GM12872 (cell line): ENCODE measurements at regions not wholly inside any gene's neighbourhood (a gene's known extent, or its start where the extent isn't known, plus 50 kb on each side); places are given as distances from the start of the nearest gene placed in this dataset.

Experiments
- CTCF ChIP-seq: IDR thresholded peaks from 3 replicates; pipeline ENCODE4 v1.5.1; 2011; ENCODE audit warnings: low read depth, mild to moderate bottlenecking, low read length, moderate library complexity; ENCODE audit not compliant: insufficient read depth

- no peak for TF ChIP-seq CTCF
These were observed 329.7 kb upstream of the RGS6 start for GRCh38 chr14:71602524-71602923.

GRCh38 chr14:71604231-71604630, 328.0 kb upstream of the RGS6 start:
- no peak for TF ChIP-seq CTCF

- TF ChIP-seq CTCF: no peak
These were observed 326.2 kb upstream of the RGS6 start for GRCh38 chr14:71606064-71606463.

- TF ChIP-seq CTCF: no peak
These were observed 325.7 kb upstream of the RGS6 start for GRCh38 chr14:71606575-71606974.

- no peak for TF ChIP-seq CTCF
These were observed 325.2 kb upstream of the RGS6 start for GRCh38 chr14:71607056-71607455.

- TF ChIP-seq CTCF: no peak
These were observed 322.1 kb upstream of the RGS6 start for GRCh38 chr14:71610149-71610548.

- TF ChIP-seq CTCF: no peak
These were observed 321.4 kb upstream of the RGS6 start for GRCh38 chr14:71610797-71611196.

- no peak for TF ChIP-seq CTCF
These were observed 319.1 kb upstream of the RGS6 start for GRCh38 chr14:71613168-71613567.
